PC-3 (cell line): ENCODE measurements at regions not wholly inside any gene's neighbourhood (a gene's known extent, or its start where the extent isn't known, plus 50 kb on each side); places are given as distances from the start of the nearest gene placed in this dataset.

Experiments used
- ATAC-seq: fragments of 200-7000 bp; cut with Tn5 transposase; 2 replicates; pipeline ENCODE4 v1.9.1; 2020; ENCODE audit warnings: mild to moderate bottlenecking, moderate library complexity
- BruUV-seq: library from RNA; stranded (reverse); fragments of 400-500 nt; replicated peaks from 2 replicates; lab custom pipeline; 2021; lab: Mats Ljungman, UMichigan
- CTCF ChIA-PET: fragments of 300-600 bp; sonication (Branson Sonifier 250); formaldehyde crosslinking; loops from one replicate; lab custom pipeline; 2022; ENCODE audit warnings: antibody characterized with exemption; lab: Charles Lee
- POLR2A ChIA-PET: fragments of 300-600 bp; sonication (Branson Sonifier 250); formaldehyde crosslinking; loops from one replicate; lab custom pipeline; 2022; ENCODE audit warnings: antibody characterized with exemption; ENCODE audit not compliant: unreplicated experiment; lab: Charles Lee
- DNase-seq: peaks from one replicate; pipeline ENCODE4 v3.0.0-alpha.2; 2015
- H2AFZ ChIP-seq: fragments of 300-600 bp; sonication (generic); 2 replicates; pipeline ENCODE4 v1.6.0; 2016; ENCODE audit warnings: antibody characterized with exemption, low read length
- H3F3A ChIP-seq: fragments of 300-600 bp; sonication (generic); one replicate; pipeline ENCODE4 v1.6.0; 2017; ENCODE audit warnings: antibody characterized with exemption, low read length, control low read depth, mild to moderate bottlenecking; ENCODE audit not compliant: unreplicated experiment
- H3K27ac ChIP-seq: fragments of 300-600 bp; sonication (generic); 2 replicates; pipeline ENCODE4 v1.5.1; 2016; ENCODE audit warnings: mild to moderate bottlenecking, low read length
- H3K27me3 ChIP-seq: fragments of 300-600 bp; sonication (generic); 2 replicates; pipeline ENCODE4 v1.6.1; 2016; ENCODE audit warnings: low read length, mixed read lengths
- H3K36me3 ChIP-seq: fragments of 300-600 bp; sonication (generic); 2 replicates; pipeline ENCODE4 v1.6.1; 2016; ENCODE audit warnings: low read depth, mixed run types, low read length, mixed read lengths
- H3K4me1 ChIP-seq: fragments of 300-600 bp; sonication (generic); 2 replicates; pipeline ENCODE4 v1.5.1; 2016; ENCODE audit warnings: low read length; ENCODE audit not compliant: insufficient read depth
- H3K4me2 ChIP-seq: fragments of 300-600 bp; sonication (generic); 2 replicates; pipeline ENCODE4 v1.6.0; 2016; ENCODE audit warnings: low read length
- H3K4me3 ChIP-seq: fragments of 300-600 bp; sonication (generic); 2 replicates; pipeline ENCODE4 v1.5.1; 2016; ENCODE audit warnings: mild to moderate bottlenecking, low read length, mixed read lengths
- H3K79me2 ChIP-seq: fragments of 300-600 bp; sonication (generic); 2 replicates; pipeline ENCODE4 v1.6.1; 2017; ENCODE audit warnings: low read length, mixed read lengths
- H3K9ac ChIP-seq: fragments of 300-600 bp; sonication (generic); 2 replicates; pipeline ENCODE4 v1.6.0; 2016; ENCODE audit warnings: mild to moderate bottlenecking, low read length
- H3K9me2 ChIP-seq: fragments of 300-600 bp; sonication (generic); replicated peaks from 2 replicates; pipeline ENCODE4 v1.6.1; 2016; ENCODE audit warnings: mixed run types, low read length, mixed read lengths
- H3K9me3 ChIP-seq: fragments of 300-600 bp; sonication (generic); 2 replicates; pipeline ENCODE4 v1.6.1; 2016; ENCODE audit warnings: low read length, mixed read lengths
- H4K20me1 ChIP-seq: fragments of 300-600 bp; sonication (generic); 2 replicates; pipeline ENCODE4 v1.6.1; 2016; ENCODE audit warnings: low read length, mixed read lengths
- EZH2 ChIP-seq: fragments of 300-600 bp; sonication (generic); IDR thresholded peaks from one replicate; pipeline ENCODE4 v1.6.1; 2017; ENCODE audit warnings: antibody characterized with exemption, mild to moderate bottlenecking, low read length; ENCODE audit not compliant: unreplicated experiment
- EZH2phosphoT487 ChIP-seq: fragments of 300-600 bp; sonication (generic); IDR thresholded peaks from 2 replicates; pipeline ENCODE4 v1.6.1; 2018; ENCODE audit warnings: mild to moderate bottlenecking, antibody characterized with exemption, low read length, borderline replicate concordance
- intact Hi-C: fragments of 100-400 bp; cut with micrococcal nuclease; formaldehyde crosslinking; loops from 2 replicates; pipeline ENCODE4 v1.9.0; 2023
- TF ChIP-seq, protein P1 (sequence below): fragments of 300-600 bp; sonication (generic); conservative IDR thresholded peaks from 2 replicates; pipeline ENCODE4 v1.5.1; 2017; ENCODE audit warnings: antibody characterized with exemption, low read depth, mild to moderate bottlenecking, low read length

DNA sequence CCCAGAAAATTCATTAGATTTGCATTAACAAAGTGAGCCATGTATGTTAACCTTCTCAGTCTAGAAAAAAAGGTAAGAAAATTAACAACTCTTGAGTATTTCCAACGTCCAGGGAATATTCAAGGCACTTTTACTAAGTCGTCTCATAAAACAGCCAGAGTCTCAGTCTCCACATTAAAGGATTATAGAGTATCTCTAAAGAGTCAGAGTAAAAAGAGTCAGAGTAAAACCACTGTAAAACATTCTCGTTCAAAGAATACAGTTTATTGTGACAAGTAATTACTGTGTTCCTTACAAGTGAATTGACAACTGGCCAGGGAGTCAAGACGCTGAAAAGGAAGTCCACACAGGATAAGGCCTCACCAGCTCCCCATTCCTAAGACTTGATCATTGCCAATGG, 97.2 kb upstream of the ISL1 start:
- intact Hi-C loops, result no loop called here
- no peak for ATAC-seq

DNA sequence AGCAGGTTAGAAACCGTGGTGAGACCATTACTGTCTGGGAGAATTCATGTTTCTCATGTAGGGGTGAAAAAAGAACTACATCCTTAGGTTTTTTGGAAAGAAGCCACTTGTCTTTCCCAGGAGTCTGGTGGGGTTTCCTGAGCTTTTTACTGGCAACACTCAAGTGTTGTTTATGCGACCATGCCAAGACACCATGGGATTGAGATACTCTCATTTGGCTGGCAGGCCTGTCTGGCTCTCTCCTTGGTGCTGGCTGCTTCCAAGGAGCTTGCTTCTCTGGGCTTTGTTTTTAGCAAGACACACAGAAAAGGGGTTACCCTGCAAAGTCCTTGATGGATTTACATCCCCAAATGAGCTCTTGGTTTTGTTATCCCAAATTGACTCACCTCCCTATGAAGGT, 80.9 kb upstream of the ISL1 start:
- intact Hi-C loops, result no loop called here
- Histone ChIP-seq H3K27ac (no peak overlapping the region), H3K9me2 (no peaks in the 10 kb centered on the region), H3K4me2 (no peak overlapping the region), H3K79me2 (no peaks in the 10 kb centered on the region), H3F3A (no peaks in the 10 kb centered on the region), H3K9ac (no peak overlapping the region), H3K27me3 (no peaks in the 10 kb centered on the region), H2AFZ (no peak overlapping the region), H3K9me3 (no peaks in the 10 kb centered on the region), H3K4me3 (no peak overlapping the region), H3K36me3 (no peaks in the 10 kb centered on the region), H4K20me1 (no peaks in the 10 kb centered on the region), H3K4me1 (no peaks in the 10 kb centered on the region)
- no TSS peak for BruUV-seq
- no peak for DNase-seq
- no peak for ATAC-seq
- no peak for TF ChIP-seq EZH2phosphoT487
- TF ChIP-seq, protein P1, sequence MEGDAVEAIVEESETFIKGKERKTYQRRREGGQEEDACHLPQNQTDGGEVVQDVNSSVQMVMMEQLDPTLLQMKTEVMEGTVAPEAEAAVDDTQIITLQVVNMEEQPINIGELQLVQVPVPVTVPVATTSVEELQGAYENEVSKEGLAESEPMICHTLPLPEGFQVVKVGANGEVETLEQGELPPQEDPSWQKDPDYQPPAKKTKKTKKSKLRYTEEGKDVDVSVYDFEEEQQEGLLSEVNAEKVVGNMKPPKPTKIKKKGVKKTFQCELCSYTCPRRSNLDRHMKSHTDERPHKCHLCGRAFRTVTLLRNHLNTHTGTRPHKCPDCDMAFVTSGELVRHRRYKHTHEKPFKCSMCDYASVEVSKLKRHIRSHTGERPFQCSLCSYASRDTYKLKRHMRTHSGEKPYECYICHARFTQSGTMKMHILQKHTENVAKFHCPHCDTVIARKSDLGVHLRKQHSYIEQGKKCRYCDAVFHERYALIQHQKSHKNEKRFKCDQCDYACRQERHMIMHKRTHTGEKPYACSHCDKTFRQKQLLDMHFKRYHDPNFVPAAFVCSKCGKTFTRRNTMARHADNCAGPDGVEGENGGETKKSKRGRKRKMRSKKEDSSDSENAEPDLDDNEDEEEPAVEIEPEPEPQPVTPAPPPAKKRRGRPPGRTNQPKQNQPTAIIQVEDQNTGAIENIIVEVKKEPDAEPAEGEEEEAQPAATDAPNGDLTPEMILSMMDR, result no peak
- TF ChIP-seq EZH2, result no peak
- POLR2A ChIA-PET, result no interaction called here
- CTCF ChIA-PET, result no interaction called here

More for the DNA sequence above, 97.2 kb upstream of the ISL1 start:
- H3K4me3 ChIP-seq, result no peak overlapping the region
- BruUV-seq, result no TSS peak
- H4K20me1 ChIP-seq, result no peaks in the 10 kb centered on the region
- TF ChIP-seq EZH2phosphoT487 (no peak), EZH2 (no peak)
- TF ChIP-seq, protein P1, result no peak
- H3K4me1 ChIP-seq, result no peaks in the 10 kb centered on the region
- no peak overlapping the region for H3K9ac ChIP-seq
- H3K27ac ChIP-seq, result no peak overlapping the region
- H3F3A ChIP-seq, result no peaks in the 10 kb centered on the region
- no peaks in the 10 kb centered on the region for H3K36me3 ChIP-seq
- peaks cover 15% of the 10 kb centered on the region; the same call in 1 of the 2 replicates for H3K27me3 ChIP-seq
- DNase-seq, result no peak
- ChIA-PET POLR2A (no interaction called here), CTCF (no interaction called here)
- no peaks in the 10 kb centered on the region for H3K9me3 ChIP-seq
- H3K79me2 ChIP-seq, result no peaks in the 10 kb centered on the region
- no peak overlapping the region for H2AFZ ChIP-seq
- no peaks in the 10 kb centered on the region for H3K9me2 ChIP-seq
- no peak overlapping the region for H3K4me2 ChIP-seq

DNA sequence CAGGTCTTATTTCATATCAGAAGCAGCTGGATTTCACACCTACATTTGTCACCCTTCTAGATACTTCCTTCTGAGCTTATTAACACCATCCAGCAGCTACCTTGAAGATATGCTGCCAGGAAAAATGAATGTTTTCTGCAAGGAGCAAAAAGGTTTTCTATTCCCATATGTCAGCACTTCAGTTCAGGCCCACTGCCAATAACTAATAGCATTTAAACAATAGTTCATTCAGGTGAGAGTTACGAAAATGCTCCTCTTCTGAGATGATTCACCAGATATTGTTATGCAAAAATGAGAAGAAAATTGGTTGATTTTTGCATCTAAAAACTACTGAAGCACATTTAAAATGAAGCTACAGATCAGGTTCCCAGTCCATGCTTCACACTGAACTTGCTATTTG, 56.4 kb upstream of the ISL1 start:
- H3K9me2 ChIP-seq, result no peaks in the 10 kb centered on the region
- ATAC-seq (no peak), DNase-seq (no peak)
- no peak overlapping the region for H3K4me3 ChIP-seq
- no peak overlapping the region for H2AFZ ChIP-seq
- no peak overlapping the region for H3K9ac ChIP-seq
- H3K27ac ChIP-seq, result no peak overlapping the region
- H3F3A ChIP-seq, result no peaks in the 10 kb centered on the region
- H3K79me2 ChIP-seq, result no peaks in the 10 kb centered on the region
- ChIA-PET CTCF (no interaction called here), POLR2A (no interaction called here)
- TF ChIP-seq EZH2phosphoT487 (no peak), EZH2 (no peak)
- TF ChIP-seq, protein P1, result no peak
- H4K20me1 ChIP-seq, result no peaks in the 10 kb centered on the region
- intact Hi-C loops, result no loop called here
- H3K9me3 ChIP-seq, result no peaks in the 10 kb centered on the region
- H3K4me2 ChIP-seq, result no peak overlapping the region
- H3K27me3 ChIP-seq, result 0 out of 2 replicates have a peak, but pooled peaks cover 5% of the 10 kb centered on the region
- H3K36me3 ChIP-seq, result no peaks in the 10 kb centered on the region
- no TSS peak for BruUV-seq
- no peaks in the 10 kb centered on the region for H3K4me1 ChIP-seq
